GM23338 (cell line): ENCODE measurements at regions not wholly inside any gene's neighbourhood (a gene's known extent, or its start where the extent isn't known, plus 50 kb on each side); places are given as distances from the start of the nearest gene placed in this dataset.

Experiments used
- ATAC-seq: fragments of 200-7000 bp; cut with Tn5 transposase; 3 replicates; pipeline ENCODE4 v1.9.1; 2020
- DNase-seq: peaks from one replicate; pipeline ENCODE4 v3.0.0-alpha.2; 2015; ENCODE audit warnings: low spot score
- H2AFZ ChIP-seq: fragments of 200-600 bp; sonication (generic); 2 replicates; pipeline ENCODE4 v1.8.0; 2016; ENCODE audit warnings: antibody characterized with exemption, mild to moderate bottlenecking, moderate library complexity
- H3F3A ChIP-seq: fragments of 200-600 bp; sonication (generic); replicated peaks from 2 replicates; pipeline ENCODE4 v1.8.0; 2017; ENCODE audit warnings: antibody characterized with exemption, mixed run types, low read depth
- H3K27ac ChIP-seq: fragments of 200-600 bp; sonication (generic); 2 replicates; pipeline ENCODE4 v1.6.1; 2016; ENCODE audit warnings: low read depth
- H3K27me3 ChIP-seq: fragments of 200-600 bp; sonication (generic); 2 replicates; pipeline ENCODE4 v1.8.0; 2016; ENCODE audit warnings: mild to moderate bottlenecking, mixed run types, moderate library complexity; ENCODE audit not compliant: insufficient read depth
- H3K36me3 ChIP-seq: fragments of 200-600 bp; sonication (generic); 2 replicates; pipeline ENCODE4 v1.8.0; 2016; ENCODE audit warnings: mild to moderate bottlenecking; ENCODE audit not compliant: insufficient read depth
- H3K4me1 ChIP-seq: fragments of 200-600 bp; sonication (generic); 2 replicates; pipeline ENCODE4 v1.8.0; 2016; ENCODE audit warnings: mild to moderate bottlenecking, moderate library complexity; ENCODE audit not compliant: insufficient read depth
- H3K4me2 ChIP-seq: fragments of 200-600 bp; sonication (generic); 2 replicates; pipeline ENCODE4 v1.7.1; 2017; ENCODE audit warnings: mixed run types
- H3K4me3 ChIP-seq: fragments of 200-600 bp; sonication (generic); 2 replicates; pipeline ENCODE4 v1.6.1; 2016; ENCODE audit warnings: mixed run types
- H3K79me2 ChIP-seq: fragments of 200-600 bp; sonication (generic); replicated peaks from 2 replicates; pipeline ENCODE4 v1.8.0; 2017; ENCODE audit warnings: mild to moderate bottlenecking; ENCODE audit not compliant: insufficient read depth
- H3K9me2 ChIP-seq: fragments of 200-600 bp; sonication (generic); 2 replicates; pipeline ENCODE4 v1.8.0; 2017; ENCODE audit not compliant: insufficient read depth
- H4K20me1 ChIP-seq: fragments of 200-600 bp; sonication (generic); replicated peaks from 2 replicates; pipeline ENCODE4 v1.8.0; 2017; ENCODE audit warnings: mild to moderate bottlenecking; ENCODE audit not compliant: insufficient read depth
- H3K27ac Mint-ChIP-seq: 2 replicates; pipeline ENCODE4 v1.8.0; 2020; ENCODE audit warnings: inconsistent platforms, mild to moderate bottlenecking, moderate library complexity, mixed read lengths
- H3K27me3 Mint-ChIP-seq: 3 replicates; pipeline ENCODE4 v1.8.0; 2022; ENCODE audit warnings: low read depth, mild to moderate bottlenecking, moderate library complexity, mixed read lengths, inconsistent platforms; ENCODE audit not compliant: insufficient read depth, poor library complexity
- H3K36me3 Mint-ChIP-seq: 3 replicates; pipeline ENCODE4 v1.8.0; 2021; ENCODE audit warnings: low read depth, mild to moderate bottlenecking, inconsistent platforms, moderate library complexity, mixed read lengths
- H3K4me1 Mint-ChIP-seq: 3 replicates; pipeline ENCODE4 v1.8.0; 2020; ENCODE audit warnings: mild to moderate bottlenecking, inconsistent platforms, mixed read lengths
- H3K4me3 Mint-ChIP-seq: 3 replicates; pipeline ENCODE4 v1.8.0; 2021; ENCODE audit warnings: moderate library complexity, mild to moderate bottlenecking, inconsistent platforms, mixed read lengths
- H3K9me3 Mint-ChIP-seq: 3 replicates; pipeline ENCODE4 v1.8.0; 2020; ENCODE audit warnings: moderate library complexity, mild to moderate bottlenecking, inconsistent platforms, mixed read lengths
- CREB1 ChIP-seq: fragments of 250-450 bp; sonication (Bioruptor Pico); IDR thresholded peaks from 2 replicates; pipeline ENCODE4 v1.5.0; 2020; ENCODE audit warnings: low read depth, mild to moderate bottlenecking, moderate library complexity
- EZH2 ChIP-seq: fragments of 200-600 bp; sonication (generic); IDR thresholded peaks from one replicate; pipeline ENCODE4 v1.8.0; 2017; ENCODE audit warnings: antibody characterized with exemption, mild to moderate bottlenecking, low read depth; ENCODE audit not compliant: unreplicated experiment
- EZH2phosphoT487 ChIP-seq: fragments of 200-600 bp; sonication (generic); IDR thresholded peaks from one replicate; pipeline ENCODE4 v1.8.1; 2018; ENCODE audit warnings: antibody characterized with exemption; ENCODE audit not compliant: unreplicated experiment
- JUNB ChIP-seq: IDR thresholded peaks from one replicate; pipeline ENCODE4 v1.6.1; 2016; ENCODE audit warnings: antibody characterized with exemption; ENCODE audit not compliant: unreplicated experiment
- NANOG ChIP-seq: IDR thresholded peaks from 2 replicates; pipeline ENCODE4 v1.6.1; 2016; ENCODE audit warnings: antibody characterized with exemption, borderline replicate concordance
- POLR2AphosphoS5 ChIP-seq: IDR thresholded peaks from 2 replicates; pipeline ENCODE4 v1.6.1; 2016; ENCODE audit warnings: antibody characterized with exemption, low read depth
- STAT1 ChIP-seq: IDR thresholded peaks from one replicate; pipeline ENCODE4 v1.6.1; 2016; ENCODE audit warnings: antibody characterized with exemption; ENCODE audit not compliant: unreplicated experiment
- ZNF114 ChIP-seq: fragments of 250-450 bp; sonication (Bioruptor Pico); IDR thresholded peaks from 2 replicates; pipeline ENCODE4 v1.5.0; 2020; ENCODE audit warnings: mild to moderate bottlenecking, moderate library complexity
- ZNF331 ChIP-seq: fragments of 250-450 bp; sonication (Bioruptor Pico); IDR thresholded peaks from 2 replicates; pipeline ENCODE4 v1.5.0; 2020; ENCODE audit warnings: low read depth, mild to moderate bottlenecking, moderate library complexity
- TF ChIP-seq, protein P1 (sequence below), 2 experiments: fragments of 200-600 bp in 1 of 2; sonication (generic) in 1 of 2; conservative IDR thresholded peaks; 2 replicates each; pipeline versions ENCODE4 v1.5.1 to v1.6.1; 2016 to 2017; ENCODE audit warnings: antibody characterized with exemption in 2 of 2, low read depth in 2 of 2, mild to moderate bottlenecking in 2 of 2, moderate library complexity in 1 of 2
- TF ChIP-seq, protein P2 (sequence below): fragments of 250-450 bp; sonication (Bioruptor Pico); IDR thresholded peaks from 2 replicates; pipeline ENCODE4 v1.5.0; 2020; ENCODE audit warnings: mild to moderate bottlenecking, moderate library complexity
- TF ChIP-seq, protein P3 (sequence below): IDR thresholded peaks from one replicate; pipeline ENCODE4 v1.6.1; 2018; ENCODE audit warnings: antibody characterized with exemption; ENCODE audit not compliant: unreplicated experiment
- TF ChIP-seq, protein P4 (sequence below): IDR thresholded peaks from 2 replicates; pipeline ENCODE4 v1.6.1; 2016; ENCODE audit warnings: antibody characterized with exemption

DNA sequence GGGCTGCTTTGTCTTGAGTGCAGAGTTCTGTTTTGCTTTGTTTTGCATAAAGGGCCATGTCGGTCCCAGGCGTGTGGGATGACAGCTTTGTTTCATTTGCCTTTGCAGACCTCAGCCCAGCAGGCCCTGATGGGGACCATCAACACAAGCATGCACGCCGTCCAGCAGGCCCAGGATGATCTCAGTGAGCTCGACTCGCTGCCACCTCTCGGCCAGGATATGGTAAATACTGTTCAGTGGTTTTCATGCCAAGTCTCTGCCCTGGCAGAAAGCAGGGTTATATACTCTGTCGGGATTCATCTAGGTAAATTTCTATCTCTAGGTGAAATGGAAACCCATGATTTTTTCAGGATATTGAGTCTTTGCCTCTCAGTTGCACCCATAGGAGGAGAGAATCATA lies 343.9 kb upstream of the TPM1 start:
- Histone ChIP-seq H3K9me2 (no peaks in the 10 kb centered on the region), H4K20me1 (no peaks in the 10 kb centered on the region), H3F3A (no peaks in the 10 kb centered on the region), H3K27ac (no peak overlapping the region), H3K79me2 (no peaks in the 10 kb centered on the region), H3K4me1 (no peaks in the 10 kb centered on the region), H3K27me3 (no peaks in the 10 kb centered on the region), H2AFZ (no peak overlapping the region), H3K4me2 (no peak overlapping the region), H3K4me3 (no peak overlapping the region), H3K36me3 (no peaks in the 10 kb centered on the region)
- no peak for ATAC-seq
- Mint-ChIP-seq H3K9me3 (no peaks in the 10 kb centered on the region), H3K4me1 (no peaks in the 10 kb centered on the region), H3K27ac (no peak overlapping the region), H3K36me3 (peaks cover 10% of the 10 kb centered on the region; the same call in 2 of the 3 replicates), H3K27me3 (no peaks in the 10 kb centered on the region), H3K4me3 (no peak overlapping the region)
- TF ChIP-seq, protein P1, sequence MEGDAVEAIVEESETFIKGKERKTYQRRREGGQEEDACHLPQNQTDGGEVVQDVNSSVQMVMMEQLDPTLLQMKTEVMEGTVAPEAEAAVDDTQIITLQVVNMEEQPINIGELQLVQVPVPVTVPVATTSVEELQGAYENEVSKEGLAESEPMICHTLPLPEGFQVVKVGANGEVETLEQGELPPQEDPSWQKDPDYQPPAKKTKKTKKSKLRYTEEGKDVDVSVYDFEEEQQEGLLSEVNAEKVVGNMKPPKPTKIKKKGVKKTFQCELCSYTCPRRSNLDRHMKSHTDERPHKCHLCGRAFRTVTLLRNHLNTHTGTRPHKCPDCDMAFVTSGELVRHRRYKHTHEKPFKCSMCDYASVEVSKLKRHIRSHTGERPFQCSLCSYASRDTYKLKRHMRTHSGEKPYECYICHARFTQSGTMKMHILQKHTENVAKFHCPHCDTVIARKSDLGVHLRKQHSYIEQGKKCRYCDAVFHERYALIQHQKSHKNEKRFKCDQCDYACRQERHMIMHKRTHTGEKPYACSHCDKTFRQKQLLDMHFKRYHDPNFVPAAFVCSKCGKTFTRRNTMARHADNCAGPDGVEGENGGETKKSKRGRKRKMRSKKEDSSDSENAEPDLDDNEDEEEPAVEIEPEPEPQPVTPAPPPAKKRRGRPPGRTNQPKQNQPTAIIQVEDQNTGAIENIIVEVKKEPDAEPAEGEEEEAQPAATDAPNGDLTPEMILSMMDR (conservative IDR thresholded peaks at IDR 0.05; ENCODE audit: low read depth in 2 of 2), result no peak
- TF ChIP-seq NANOG (no peak), ZNF331 (CRISPR knock-in tag) (no peak), CREB1 (no peak), ZNF114 (CRISPR knock-in tag) (no peak), EZH2 (no peak), STAT1 (no peak), POLR2AphosphoS5 (no peak), JUNB (no peak), EZH2phosphoT487 (no peak)
- TF ChIP-seq, protein P2, sequence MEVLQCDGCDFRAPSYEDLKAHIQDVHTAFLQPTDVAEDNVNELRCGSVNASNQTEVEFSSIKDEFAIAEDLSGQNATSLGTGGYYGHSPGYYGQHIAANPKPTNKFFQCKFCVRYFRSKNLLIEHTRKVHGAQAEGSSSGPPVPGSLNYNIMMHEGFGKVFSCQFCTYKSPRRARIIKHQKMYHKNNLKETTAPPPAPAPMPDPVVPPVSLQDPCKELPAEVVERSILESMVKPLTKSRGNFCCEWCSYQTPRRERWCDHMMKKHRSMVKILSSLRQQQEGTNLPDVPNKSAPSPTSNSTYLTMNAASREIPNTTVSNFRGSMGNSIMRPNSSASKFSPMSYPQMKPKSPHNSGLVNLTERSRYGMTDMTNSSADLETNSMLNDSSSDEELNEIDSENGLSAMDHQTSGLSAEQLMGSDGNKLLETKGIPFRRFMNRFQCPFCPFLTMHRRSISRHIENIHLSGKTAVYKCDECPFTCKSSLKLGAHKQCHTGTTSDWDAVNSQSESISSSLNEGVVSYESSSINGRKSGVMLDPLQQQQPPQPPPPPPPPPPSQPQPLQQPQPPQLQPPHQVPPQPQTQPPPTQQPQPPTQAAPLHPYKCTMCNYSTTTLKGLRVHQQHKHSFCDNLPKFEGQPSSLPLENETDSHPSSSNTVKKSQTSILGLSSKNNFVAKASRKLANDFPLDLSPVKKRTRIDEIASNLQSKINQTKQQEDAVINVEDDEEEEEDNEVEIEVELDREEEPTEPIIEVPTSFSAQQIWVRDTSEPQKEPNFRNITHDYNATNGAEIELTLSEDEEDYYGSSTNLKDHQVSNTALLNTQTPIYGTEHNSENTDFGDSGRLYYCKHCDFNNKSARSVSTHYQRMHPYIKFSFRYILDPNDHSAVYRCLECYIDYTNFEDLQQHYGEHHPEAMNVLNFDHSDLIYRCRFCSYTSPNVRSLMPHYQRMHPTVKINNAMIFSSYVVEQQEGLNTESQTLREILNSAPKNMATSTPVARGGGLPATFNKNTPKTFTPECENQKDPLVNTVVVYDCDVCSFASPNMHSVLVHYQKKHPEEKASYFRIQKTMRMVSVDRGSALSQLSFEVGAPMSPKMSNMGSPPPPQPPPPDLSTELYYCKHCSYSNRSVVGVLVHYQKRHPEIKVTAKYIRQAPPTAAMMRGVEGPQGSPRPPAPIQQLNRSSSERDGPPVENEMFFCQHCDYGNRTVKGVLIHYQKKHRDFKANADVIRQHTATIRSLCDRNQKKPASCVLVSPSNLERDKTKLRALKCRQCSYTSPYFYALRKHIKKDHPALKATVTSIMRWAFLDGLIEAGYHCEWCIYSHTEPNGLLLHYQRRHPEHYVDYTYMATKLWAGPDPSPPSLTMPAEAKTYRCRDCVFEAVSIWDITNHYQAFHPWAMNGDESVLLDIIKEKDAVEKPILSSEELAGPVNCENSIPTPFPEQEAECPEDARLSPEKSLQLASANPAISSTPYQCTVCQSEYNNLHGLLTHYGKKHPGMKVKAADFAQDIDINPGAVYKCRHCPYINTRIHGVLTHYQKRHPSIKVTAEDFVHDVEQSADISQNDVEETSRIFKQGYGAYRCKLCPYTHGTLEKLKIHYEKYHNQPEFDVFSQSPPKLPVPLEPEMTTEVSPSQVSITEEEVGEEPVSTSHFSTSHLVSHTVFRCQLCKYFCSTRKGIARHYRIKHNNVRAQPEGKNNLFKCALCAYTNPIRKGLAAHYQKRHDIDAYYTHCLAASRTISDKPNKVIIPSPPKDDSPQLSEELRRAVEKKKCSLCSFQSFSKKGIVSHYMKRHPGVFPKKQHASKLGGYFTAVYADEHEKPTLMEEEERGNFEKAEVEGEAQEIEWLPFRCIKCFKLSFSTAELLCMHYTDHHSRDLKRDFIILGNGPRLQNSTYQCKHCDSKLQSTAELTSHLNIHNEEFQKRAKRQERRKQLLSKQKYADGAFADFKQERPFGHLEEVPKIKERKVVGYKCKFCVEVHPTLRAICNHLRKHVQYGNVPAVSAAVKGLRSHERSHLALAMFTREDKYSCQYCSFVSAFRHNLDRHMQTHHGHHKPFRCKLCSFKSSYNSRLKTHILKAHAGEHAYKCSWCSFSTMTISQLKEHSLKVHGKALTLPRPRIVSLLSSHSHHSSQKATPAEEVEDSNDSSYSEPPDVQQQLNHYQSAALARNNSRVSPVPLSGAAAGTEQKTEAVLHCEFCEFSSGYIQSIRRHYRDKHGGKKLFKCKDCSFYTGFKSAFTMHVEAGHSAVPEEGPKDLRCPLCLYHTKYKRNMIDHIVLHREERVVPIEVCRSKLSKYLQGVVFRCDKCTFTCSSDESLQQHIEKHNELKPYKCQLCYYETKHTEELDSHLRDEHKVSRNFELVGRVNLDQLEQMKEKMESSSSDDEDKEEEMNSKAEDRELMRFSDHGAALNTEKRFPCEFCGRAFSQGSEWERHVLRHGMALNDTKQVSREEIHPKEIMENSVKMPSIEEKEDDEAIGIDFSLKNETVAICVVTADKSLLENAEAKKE (CRISPR knock-in tag), result no peak
- TF ChIP-seq, protein P3, sequence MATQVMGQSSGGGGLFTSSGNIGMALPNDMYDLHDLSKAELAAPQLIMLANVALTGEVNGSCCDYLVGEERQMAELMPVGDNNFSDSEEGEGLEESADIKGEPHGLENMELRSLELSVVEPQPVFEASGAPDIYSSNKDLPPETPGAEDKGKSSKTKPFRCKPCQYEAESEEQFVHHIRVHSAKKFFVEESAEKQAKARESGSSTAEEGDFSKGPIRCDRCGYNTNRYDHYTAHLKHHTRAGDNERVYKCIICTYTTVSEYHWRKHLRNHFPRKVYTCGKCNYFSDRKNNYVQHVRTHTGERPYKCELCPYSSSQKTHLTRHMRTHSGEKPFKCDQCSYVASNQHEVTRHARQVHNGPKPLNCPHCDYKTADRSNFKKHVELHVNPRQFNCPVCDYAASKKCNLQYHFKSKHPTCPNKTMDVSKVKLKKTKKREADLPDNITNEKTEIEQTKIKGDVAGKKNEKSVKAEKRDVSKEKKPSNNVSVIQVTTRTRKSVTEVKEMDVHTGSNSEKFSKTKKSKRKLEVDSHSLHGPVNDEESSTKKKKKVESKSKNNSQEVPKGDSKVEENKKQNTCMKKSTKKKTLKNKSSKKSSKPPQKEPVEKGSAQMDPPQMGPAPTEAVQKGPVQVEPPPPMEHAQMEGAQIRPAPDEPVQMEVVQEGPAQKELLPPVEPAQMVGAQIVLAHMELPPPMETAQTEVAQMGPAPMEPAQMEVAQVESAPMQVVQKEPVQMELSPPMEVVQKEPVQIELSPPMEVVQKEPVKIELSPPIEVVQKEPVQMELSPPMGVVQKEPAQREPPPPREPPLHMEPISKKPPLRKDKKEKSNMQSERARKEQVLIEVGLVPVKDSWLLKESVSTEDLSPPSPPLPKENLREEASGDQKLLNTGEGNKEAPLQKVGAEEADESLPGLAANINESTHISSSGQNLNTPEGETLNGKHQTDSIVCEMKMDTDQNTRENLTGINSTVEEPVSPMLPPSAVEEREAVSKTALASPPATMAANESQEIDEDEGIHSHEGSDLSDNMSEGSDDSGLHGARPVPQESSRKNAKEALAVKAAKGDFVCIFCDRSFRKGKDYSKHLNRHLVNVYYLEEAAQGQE, result no peak
- TF ChIP-seq, protein P4, sequence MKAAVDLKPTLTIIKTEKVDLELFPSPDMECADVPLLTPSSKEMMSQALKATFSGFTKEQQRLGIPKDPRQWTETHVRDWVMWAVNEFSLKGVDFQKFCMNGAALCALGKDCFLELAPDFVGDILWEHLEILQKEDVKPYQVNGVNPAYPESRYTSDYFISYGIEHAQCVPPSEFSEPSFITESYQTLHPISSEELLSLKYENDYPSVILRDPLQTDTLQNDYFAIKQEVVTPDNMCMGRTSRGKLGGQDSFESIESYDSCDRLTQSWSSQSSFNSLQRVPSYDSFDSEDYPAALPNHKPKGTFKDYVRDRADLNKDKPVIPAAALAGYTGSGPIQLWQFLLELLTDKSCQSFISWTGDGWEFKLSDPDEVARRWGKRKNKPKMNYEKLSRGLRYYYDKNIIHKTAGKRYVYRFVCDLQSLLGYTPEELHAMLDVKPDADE, result no peak
- no peak for DNase-seq
